ENCODE measurements at regions not wholly inside any gene's neighbourhood (a gene's known extent, or its start where the extent isn't known, plus 50 kb on each side); places are given as distances from the start of the nearest gene placed in this dataset.
"Not testable (repeated sequence)": the region's sequence is repeated elsewhere in the genome, so short reads cannot be mapped to it uniquely, and the experiment has no call there.

GRCh38 chr3:176347424-176348146, 849.7 kb downstream of the TBL1XR1 start:
- TF ChIP-seq, protein P1, sequence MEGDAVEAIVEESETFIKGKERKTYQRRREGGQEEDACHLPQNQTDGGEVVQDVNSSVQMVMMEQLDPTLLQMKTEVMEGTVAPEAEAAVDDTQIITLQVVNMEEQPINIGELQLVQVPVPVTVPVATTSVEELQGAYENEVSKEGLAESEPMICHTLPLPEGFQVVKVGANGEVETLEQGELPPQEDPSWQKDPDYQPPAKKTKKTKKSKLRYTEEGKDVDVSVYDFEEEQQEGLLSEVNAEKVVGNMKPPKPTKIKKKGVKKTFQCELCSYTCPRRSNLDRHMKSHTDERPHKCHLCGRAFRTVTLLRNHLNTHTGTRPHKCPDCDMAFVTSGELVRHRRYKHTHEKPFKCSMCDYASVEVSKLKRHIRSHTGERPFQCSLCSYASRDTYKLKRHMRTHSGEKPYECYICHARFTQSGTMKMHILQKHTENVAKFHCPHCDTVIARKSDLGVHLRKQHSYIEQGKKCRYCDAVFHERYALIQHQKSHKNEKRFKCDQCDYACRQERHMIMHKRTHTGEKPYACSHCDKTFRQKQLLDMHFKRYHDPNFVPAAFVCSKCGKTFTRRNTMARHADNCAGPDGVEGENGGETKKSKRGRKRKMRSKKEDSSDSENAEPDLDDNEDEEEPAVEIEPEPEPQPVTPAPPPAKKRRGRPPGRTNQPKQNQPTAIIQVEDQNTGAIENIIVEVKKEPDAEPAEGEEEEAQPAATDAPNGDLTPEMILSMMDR (IDR thresholded peaks at IDR 0.05; ENCODE audit: low read depth, low read length, missing control alignments), result no peak
- H3K4me3 ChIP-seq (ENCODE audit: low read depth, low read length), result no peak overlapping the region
- DNase-seq (ENCODE audit: low read depth), result no peak

DNA sequence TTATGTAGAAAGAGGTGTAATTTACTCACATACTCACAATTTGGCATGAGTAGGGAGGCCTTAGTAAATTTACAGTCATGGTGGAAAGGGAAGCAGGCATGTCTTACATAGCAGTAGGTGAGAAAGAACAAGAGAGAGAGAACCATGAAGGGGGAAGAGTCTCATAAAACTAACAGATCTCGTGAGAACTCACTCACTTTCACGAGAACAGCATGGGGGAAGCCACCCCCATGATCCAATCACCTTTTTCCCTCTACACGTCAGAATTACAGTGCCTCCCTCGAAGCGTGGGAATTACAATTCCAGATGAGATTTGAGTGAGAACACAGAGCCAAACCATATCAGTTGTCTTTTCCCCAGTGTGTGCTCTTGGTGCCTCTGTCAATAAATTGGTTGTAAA, 855.3 kb downstream of the TBL1XR1 start:
- DNase-seq (ENCODE audit: low read depth), result no peak
- no peak overlapping the region for H3K4me3 ChIP-seq (ENCODE audit: low read depth, low read length)
- TF ChIP-seq, protein P1 (IDR thresholded peaks at IDR 0.05; ENCODE audit: low read depth, low read length, missing control alignments), result no peak

- no peak overlapping the region for H3K4me3 ChIP-seq (ENCODE audit: low read depth, low read length)
- TF ChIP-seq, protein P1 (IDR thresholded peaks at IDR 0.05; ENCODE audit: low read depth, low read length, missing control alignments), result no peak
- no peak for DNase-seq (ENCODE audit: low read depth)
Observed at GRCh38 chr3:176328666-176329065, 868.6 kb downstream of the TBL1XR1 start.

GRCh38 chr3:176328198-176328597, 869.1 kb downstream of the TBL1XR1 start:
- TF ChIP-seq, protein P1 (IDR thresholded peaks at IDR 0.05; ENCODE audit: low read depth, low read length, missing control alignments), result no peak
- H3K4me3 ChIP-seq (ENCODE audit: low read depth, low read length), result no peak overlapping the region
- no peak for DNase-seq (ENCODE audit: low read depth)

GRCh38 chr3:176326894-176327490, 870.3 kb downstream of the TBL1XR1 start:
- not testable (repeated sequence) for DNase-seq (ENCODE audit: low read depth); H3K4me3 ChIP-seq (ENCODE audit: low read depth, low read length)

DNA sequence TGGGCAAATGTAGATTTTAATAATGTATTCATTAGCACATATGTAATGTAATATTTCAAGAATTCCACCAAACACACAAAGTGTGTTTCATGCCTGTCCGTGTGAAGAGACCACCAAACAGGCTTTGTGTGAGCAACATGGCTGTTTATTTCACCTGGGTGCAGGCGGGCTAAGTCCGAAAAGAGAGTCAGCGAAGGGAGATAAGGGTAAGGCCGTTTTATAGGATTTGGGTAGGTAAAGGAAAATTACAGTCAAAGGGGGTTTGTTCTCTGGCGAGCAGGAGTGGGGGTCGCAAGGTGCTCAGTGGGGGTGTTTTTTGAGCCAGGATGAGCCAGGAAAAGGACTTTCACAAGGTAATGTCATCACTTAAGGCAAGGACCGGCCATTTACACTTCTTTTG, 875.8 kb downstream of the TBL1XR1 start:
- DNase-seq (ENCODE audit: low read depth); H3K4me3 ChIP-seq (ENCODE audit: low read depth, low read length): not testable (repeated sequence)

DNA sequence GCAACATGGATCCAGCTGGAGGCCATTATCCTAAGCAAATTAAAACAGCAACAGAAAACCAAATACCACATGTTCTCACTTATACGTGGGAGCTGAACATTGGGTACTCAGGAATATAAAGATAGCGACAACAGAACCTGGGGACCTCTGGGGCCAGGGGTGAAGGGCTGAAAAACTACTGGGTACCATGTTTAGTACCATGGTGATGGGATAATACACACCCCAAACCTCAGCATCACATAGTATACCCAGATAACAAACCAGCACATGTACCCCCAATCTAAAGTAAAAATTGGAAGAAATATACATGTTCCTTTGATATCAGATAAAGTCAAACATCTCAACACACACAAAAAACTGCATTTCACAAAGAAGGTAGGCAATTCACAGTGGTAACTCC, 876.2 kb downstream of the TBL1XR1 start:
- no peak for DNase-seq (ENCODE audit: low read depth)
- H3K4me3 ChIP-seq (ENCODE audit: low read depth, low read length), result no peak overlapping the region
- TF ChIP-seq, protein P1 (IDR thresholded peaks at IDR 0.05; ENCODE audit: low read depth, low read length, missing control alignments), result no peak

- no peak for DNase-seq (ENCODE audit: low read depth)
- TF ChIP-seq, protein P1 (IDR thresholded peaks at IDR 0.05; ENCODE audit: low read depth, low read length, missing control alignments), result no peak
- no peak overlapping the region for H3K4me3 ChIP-seq (ENCODE audit: low read depth, low read length)
Observed at GRCh38 chr3:176313426-176313825, 883.9 kb downstream of the TBL1XR1 start.

Data from GM12864 (cell line).